HFFc6 (cell line): ENCODE measurements at regions not wholly inside any gene's neighbourhood (a gene's known extent, or its start where the extent isn't known, plus 50 kb on each side); places are given as distances from the start of the nearest gene placed in this dataset.

ENCODE experiments used
- DNase-seq: peaks from one replicate; pipeline ENCODE4 v3.0.0-alpha.2; 2018
- H3K27ac Mint-ChIP-seq: 2 replicates; pipeline ENCODE4 v1.8.0; 2020; ENCODE audit warnings: mild to moderate bottlenecking, mixed read lengths
- H3K27me3 Mint-ChIP-seq: 2 replicates; pipeline ENCODE4 v1.8.0; 2021; ENCODE audit warnings: mild to moderate bottlenecking, moderate library complexity, mixed read lengths; ENCODE audit not compliant: insufficient read depth
- H3K36me3 Mint-ChIP-seq: 2 replicates; pipeline ENCODE4 v1.8.0; 2021; ENCODE audit warnings: low read depth, mixed read lengths
- H3K4me1 Mint-ChIP-seq: 2 replicates; pipeline ENCODE4 v1.8.0; 2020; ENCODE audit warnings: low read depth, mixed read lengths
- H3K4me3 Mint-ChIP-seq: 2 replicates; pipeline ENCODE4 v1.8.0; 2020; ENCODE audit warnings: mild to moderate bottlenecking, moderate library complexity, mixed read lengths
- H3K9me3 Mint-ChIP-seq: 2 replicates; pipeline ENCODE4 v1.8.0; 2020; ENCODE audit warnings: mild to moderate bottlenecking, mixed read lengths
- TF ChIP-seq, protein P1 (sequence below): fragments of 200-600 bp; sonication (generic); IDR thresholded peaks from 2 replicates; pipeline ENCODE4 v1.5.0; 2021; ENCODE audit warnings: antibody characterized with exemption, mild to moderate bottlenecking

GRCh38 chr4:185088899-185089298 lies 54.2 kb upstream of the SLC25A4 start:
- H3K27me3 Mint-ChIP-seq: peaks cover 34% of the 10 kb centered on the region
- TF ChIP-seq, protein P1, sequence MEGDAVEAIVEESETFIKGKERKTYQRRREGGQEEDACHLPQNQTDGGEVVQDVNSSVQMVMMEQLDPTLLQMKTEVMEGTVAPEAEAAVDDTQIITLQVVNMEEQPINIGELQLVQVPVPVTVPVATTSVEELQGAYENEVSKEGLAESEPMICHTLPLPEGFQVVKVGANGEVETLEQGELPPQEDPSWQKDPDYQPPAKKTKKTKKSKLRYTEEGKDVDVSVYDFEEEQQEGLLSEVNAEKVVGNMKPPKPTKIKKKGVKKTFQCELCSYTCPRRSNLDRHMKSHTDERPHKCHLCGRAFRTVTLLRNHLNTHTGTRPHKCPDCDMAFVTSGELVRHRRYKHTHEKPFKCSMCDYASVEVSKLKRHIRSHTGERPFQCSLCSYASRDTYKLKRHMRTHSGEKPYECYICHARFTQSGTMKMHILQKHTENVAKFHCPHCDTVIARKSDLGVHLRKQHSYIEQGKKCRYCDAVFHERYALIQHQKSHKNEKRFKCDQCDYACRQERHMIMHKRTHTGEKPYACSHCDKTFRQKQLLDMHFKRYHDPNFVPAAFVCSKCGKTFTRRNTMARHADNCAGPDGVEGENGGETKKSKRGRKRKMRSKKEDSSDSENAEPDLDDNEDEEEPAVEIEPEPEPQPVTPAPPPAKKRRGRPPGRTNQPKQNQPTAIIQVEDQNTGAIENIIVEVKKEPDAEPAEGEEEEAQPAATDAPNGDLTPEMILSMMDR: no peak
- H3K4me3 Mint-ChIP-seq: no peak overlapping the region
- no peaks in the 10 kb centered on the region for H3K36me3 Mint-ChIP-seq
- no peaks in the 10 kb centered on the region for H3K9me3 Mint-ChIP-seq
- H3K27ac Mint-ChIP-seq: no peak overlapping the region
- no peak for DNase-seq
- H3K4me1 Mint-ChIP-seq: no peaks in the 10 kb centered on the region

GRCh38 chr4:185090592-185090991 lies 52.5 kb upstream of the SLC25A4 start:
- Mint-ChIP-seq H3K27me3 (peaks cover 31% of the 10 kb centered on the region), H3K27ac (no peak overlapping the region), H3K9me3 (no peaks in the 10 kb centered on the region), H3K4me3 (no peak overlapping the region), H3K36me3 (no peaks in the 10 kb centered on the region), H3K4me1 (no peaks in the 10 kb centered on the region)
- no peak for DNase-seq
- TF ChIP-seq, protein P1: no peak

DNA sequence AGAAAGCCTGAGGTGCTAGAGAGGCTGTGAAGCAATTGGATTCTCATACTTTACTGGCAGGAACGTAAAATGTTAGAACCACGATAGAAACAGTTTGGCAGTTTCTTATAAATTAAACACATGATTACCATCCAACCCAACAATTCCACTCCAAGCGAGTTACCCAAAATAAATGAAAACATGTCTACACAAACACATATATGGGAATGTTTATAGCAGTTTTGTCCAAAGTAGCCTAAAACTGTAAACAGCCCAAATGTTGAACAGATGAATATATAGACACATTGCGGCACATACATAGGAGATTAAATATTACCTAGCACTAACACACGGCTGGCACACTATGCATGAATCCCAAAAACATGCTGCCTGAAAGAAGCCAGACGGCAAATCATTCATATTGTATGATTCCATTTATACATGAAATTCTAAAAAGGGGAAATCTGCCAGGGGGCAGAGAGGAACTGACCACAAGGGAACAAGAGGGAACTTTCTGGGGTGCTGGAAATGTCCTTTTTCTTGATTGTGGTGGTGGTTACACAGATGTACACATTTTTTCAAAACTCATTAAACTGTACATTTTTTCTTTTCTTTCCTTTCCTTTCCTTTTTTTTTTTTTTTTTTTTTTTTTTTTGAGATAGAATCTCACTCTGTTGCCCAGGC lies 50.4 kb upstream of the SLC25A4 start:
- DNase-seq: no peak
- Mint-ChIP-seq H3K4me1 (no peaks in the 10 kb centered on the region), H3K27me3 (peaks cover 31% of the 10 kb centered on the region), H3K9me3 (no peaks in the 10 kb centered on the region), H3K36me3 (no peaks in the 10 kb centered on the region), H3K27ac (no peak overlapping the region), H3K4me3 (no peak overlapping the region)
- TF ChIP-seq, protein P1: no peak
